ENCODE measurements at regions not wholly inside any gene's neighbourhood (a gene's known extent, or its start where the extent isn't known, plus 50 kb on each side); places are given as distances from the start of the nearest gene placed in this dataset.

DNA sequence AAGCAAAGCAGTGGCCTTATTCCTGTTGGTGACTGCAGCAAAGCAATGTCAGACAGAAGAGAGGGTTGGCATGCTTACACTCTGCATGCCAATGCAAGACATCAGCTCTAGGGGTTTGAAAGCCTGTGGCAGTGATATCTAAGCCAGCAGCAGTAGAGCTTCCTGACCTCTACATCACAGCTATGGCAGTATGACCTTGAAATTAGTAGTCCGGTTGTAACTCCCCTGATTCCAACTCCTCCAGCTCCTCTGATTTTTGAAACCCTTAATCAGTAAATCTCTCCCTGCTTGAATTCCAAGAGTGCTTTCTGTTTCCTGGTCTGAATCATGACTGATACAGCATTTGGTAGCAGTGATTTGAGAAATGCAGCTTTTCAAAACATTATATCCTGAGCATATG is 60.0 kb upstream of the LRP1B start:
- no peaks in the 10 kb centered on the region for H3K23me2 ChIP-seq (ENCODE audit: low read depth, low read length)
- CTCF ChIA-PET (ENCODE audit: partially characterized antibody), result interaction anchor here (0.9 to 2.3 kb wide), 2 partner anchors 9 to 459 kb away, joined by 3 to 21 read pairs; no protein-coding TSS in a partner anchor
- H3K27ac ChIP-seq (ENCODE audit: low read depth, low read length), result no peak overlapping the region
- POLR2A ChIA-PET (ENCODE audit: partially characterized antibody), result no interaction called here
- H3K9ac ChIP-seq (replicated peaks in 1 of 4; ENCODE audit: extremely low read depth in 1 of 4, low read depth in 3 of 4, low read length in 3 of 4), result no peak overlapping the region
- no peak overlapping the region for H3K18ac ChIP-seq (ENCODE audit: extremely low read depth, low read length)
- 0 out of 7 replicates have a peak, but pooled peaks cover 0 to 4% (median 0%) of the 10 kb centered on the region in 4 experiments for H3K4me1 ChIP-seq (replicated peaks in 1 of 4; ENCODE audit: control insufficient read depth in 3 of 4, insufficient read depth in 4 of 4, low read length in 3 of 4)
- H4K5ac ChIP-seq (ENCODE audit: insufficient read length, low read depth, low read length), result no peak overlapping the region
- H2BK5ac ChIP-seq (ENCODE audit: low read depth, low read length), result no peak overlapping the region
- 100% methylated on average over 1 of the region's 1 CpG; no CpG with 5 or more reads in 1 of the 2 experiments for WGBS, 2 experiments (ENCODE audit: extremely low coverage in 1 of 2, insufficient coverage in 1 of 2, insufficient read length in 1 of 2, insufficient replicate concordance in 2 of 2, low coverage in 1 of 2, low lambda C conversion rate in 2 of 2, missing lambda C conversion rate in 1 of 2)
- H2AK5ac ChIP-seq (ENCODE audit: low read depth, low read length), result no peak overlapping the region
- no peak overlapping the region for H2BK15ac ChIP-seq (ENCODE audit: low read length)
- H3K9me3 ChIP-seq (ENCODE audit: insufficient read depth in 2 of 2, low read depth in 1 of 2, low read length in 1 of 2), result no peaks in the 10 kb centered on the region
- no peaks in the 10 kb centered on the region for H3K36me3 ChIP-seq (ENCODE audit: control insufficient read depth in 2 of 4, insufficient read depth in 4 of 4, low read length in 3 of 4)
- H3K79me1 ChIP-seq (ENCODE audit: low read depth, low read length), result no peaks in the 10 kb centered on the region
- DNase-seq (ENCODE audit: low read depth in 1 of 2, low spot score in 2 of 2) (no peak), FAIRE-seq (no peak)
- no peak overlapping the region for H4K91ac ChIP-seq (replicated peaks; ENCODE audit: insufficient read length, low read length)
- no peaks in the 10 kb centered on the region for H3K79me2 ChIP-seq (ENCODE audit: control insufficient read depth in 1 of 2, insufficient read depth in 2 of 2, low read length in 2 of 2)
- H4K8ac ChIP-seq (ENCODE audit: extremely low read depth, insufficient read depth, low read length), result no peak overlapping the region
- H3K27me3 ChIP-seq (replicated peaks in 1 of 4; ENCODE audit: control insufficient read depth in 3 of 4, extremely low read depth in 1 of 4, insufficient read depth in 3 of 4, low read length in 3 of 4), result no peaks in the 10 kb centered on the region
- peak overlapping the region; percentile 34; the same call in 1 of the 2 replicates for H2AFZ ChIP-seq (ENCODE audit: low read length)
- H2BK120ac ChIP-seq (replicated peaks; ENCODE audit: low read depth, low read length), result no peak overlapping the region
- no peak overlapping the region for H3K4me3 ChIP-seq (ENCODE audit: extremely low read depth in 1 of 4, insufficient read depth in 2 of 4, low read depth in 3 of 4, low read length in 4 of 4)
- no peak overlapping the region for H2BK20ac ChIP-seq (ENCODE audit: low read length)
- no peaks in the 10 kb centered on the region for H4K20me1 ChIP-seq (replicated peaks in 1 of 2; ENCODE audit: control insufficient read depth in 1 of 2, insufficient read depth in 2 of 2, low read length in 2 of 2)
- no peak overlapping the region for H3K23ac ChIP-seq (ENCODE audit: insufficient read length)
- H3K4ac ChIP-seq (replicated peaks; ENCODE audit: insufficient read length, low read depth, low read length), result no peak overlapping the region
- no peak overlapping the region for H3K14ac ChIP-seq (ENCODE audit: insufficient read length)
- no peak overlapping the region for H2BK12ac ChIP-seq (ENCODE audit: low read depth, low read length)
- H3K4me2 ChIP-seq (ENCODE audit: insufficient read depth in 1 of 2, low read depth in 2 of 2, low read length in 2 of 2), result no peak overlapping the region
- no peak for TF ChIP-seq POLR2AphosphoS5 (IDR thresholded peaks at IDR 0.05; ENCODE audit: low read depth, low read length)
- TF ChIP-seq CBX8 (IDR thresholded peaks at IDR 0.05; ENCODE audit: borderline replicate concordance, low read depth, low read length), result no peak
- TF ChIP-seq MAFK (IDR thresholded peaks at IDR 0.05; ENCODE audit: low read depth, low read length), result no peak
- no peak for TF ChIP-seq CEBPB (IDR thresholded peaks at IDR 0.05; ENCODE audit: low read depth, low read length)
- TF ChIP-seq SP1 (IDR thresholded peaks at IDR 0.05; ENCODE audit: low read depth, low read length), result no peak
- TF ChIP-seq SIX5 (IDR thresholded peaks at IDR 0.05; ENCODE audit: low read depth, low read length), result no peak
- TF ChIP-seq RNF2 (IDR thresholded peaks at IDR 0.05; ENCODE audit: borderline replicate concordance, low read depth, low read length, missing control alignments, poor library complexity, severe bottlenecking), result no peak
- no peak overlapping the region for H3K56ac ChIP-seq (replicated peaks; ENCODE audit: insufficient read length, low read depth, low read length)

All from H1 (cell line).